Ishikawa (cell line): ENCODE measurements at regions not wholly inside any gene's neighbourhood (a gene's known extent, or its start where the extent isn't known, plus 50 kb on each side); places are given as distances from the start of the nearest gene placed in this dataset.

Source experiments
- CEBPB ChIP-seq: IDR thresholded peaks from 2 replicates; pipeline ENCODE4 v1.6.1; 2012
- CREB1 ChIP-seq: IDR thresholded peaks from 2 replicates; pipeline ENCODE4 v1.6.1; 2012; ENCODE audit warnings: low read depth
- EGR1 ChIP-seq: IDR thresholded peaks from 2 replicates; pipeline ENCODE4 v1.6.1; 2012
- EP300 ChIP-seq: IDR thresholded peaks from 2 replicates; pipeline ENCODE4 v1.6.1; 2012; ENCODE audit warnings: borderline replicate concordance
- FOXM1 ChIP-seq: IDR thresholded peaks from 2 replicates; pipeline ENCODE4 v1.6.1; 2012; ENCODE audit warnings: low read depth, borderline replicate concordance
- NFIC ChIP-seq: IDR thresholded peaks from 2 replicates; pipeline ENCODE4 v1.6.1; 2012
- RAD21 ChIP-seq: IDR thresholded peaks from 2 replicates; pipeline ENCODE4 v1.6.1; 2012; ENCODE audit warnings: low read depth
- TAF1 ChIP-seq: IDR thresholded peaks from 2 replicates; pipeline ENCODE4 v1.6.1; 2012; ENCODE audit warnings: low read depth, mild to moderate bottlenecking
- TCF12 ChIP-seq: IDR thresholded peaks from 2 replicates; pipeline ENCODE4 v1.6.1; 2012; ENCODE audit warnings: low read depth
- TEAD4 ChIP-seq: IDR thresholded peaks from 2 replicates; pipeline ENCODE4 v1.6.1; 2012
- YY1 ChIP-seq: IDR thresholded peaks from 2 replicates; pipeline ENCODE4 v1.6.1; 2012; ENCODE audit warnings: low read depth
- ZBTB7A ChIP-seq: IDR thresholded peaks from 2 replicates; pipeline ENCODE4 v1.6.1; 2012; ENCODE audit warnings: low read depth
- TF ChIP-seq, protein P1 (sequence below): IDR thresholded peaks from 2 replicates; pipeline ENCODE4 v1.6.1; 2012
- TF ChIP-seq, protein P2 (sequence below): IDR thresholded peaks from 2 replicates; pipeline ENCODE4 v1.6.1; 2012
- TF ChIP-seq, protein P3 (sequence below): IDR thresholded peaks from 2 replicates; pipeline ENCODE4 v1.6.1; 2012; ENCODE audit warnings: low read depth, mild to moderate bottlenecking

DNA sequence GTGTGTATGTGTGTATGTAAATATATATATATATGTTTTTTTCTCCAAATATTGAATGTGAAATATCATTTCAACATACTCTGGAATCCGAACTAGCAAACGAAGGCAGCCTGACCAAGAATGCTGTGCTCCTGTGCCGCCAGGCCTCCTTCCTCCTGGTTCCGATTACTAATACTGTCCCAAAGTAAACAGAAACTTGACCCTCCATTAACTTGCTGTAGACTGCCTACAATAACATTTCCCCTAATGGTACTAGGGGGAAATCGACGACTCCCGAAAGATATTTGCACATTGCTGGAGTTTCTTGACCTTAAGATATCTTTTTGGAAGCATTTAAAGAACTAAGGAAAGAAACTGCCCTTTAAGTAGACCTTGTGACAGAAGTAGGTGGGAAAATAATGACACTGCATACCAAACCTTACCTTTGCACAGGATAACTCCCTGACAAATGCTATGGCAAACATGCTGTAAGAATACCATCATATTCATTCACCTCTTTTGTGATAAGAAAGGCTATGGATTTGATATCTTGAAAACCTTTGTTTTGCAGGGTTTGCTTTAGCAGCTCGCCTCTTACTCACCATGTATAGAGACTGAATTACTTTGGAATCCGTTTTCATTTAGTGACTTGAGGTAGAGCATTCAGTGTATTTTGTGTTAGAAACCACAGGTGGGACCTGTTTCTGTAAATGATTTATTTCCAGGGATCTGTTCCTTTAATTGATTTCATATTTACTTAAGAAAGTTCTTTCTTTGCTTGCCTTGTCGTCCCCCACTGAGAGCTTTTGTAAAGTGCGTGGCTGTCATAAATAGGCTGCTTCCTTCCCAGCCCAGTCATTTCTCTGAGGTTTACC lies 80.1 kb downstream of the KLF5 start:
- TF ChIP-seq FOXM1 (no peak), CEBPB (no peak), EGR1 (no peak), ZBTB7A (no peak), EP300 (no peak), RAD21 (no peak), NFIC (no peak), CREB1 (no peak), TCF12 (no peak), TAF1 (no peak), YY1 (no peak), TEAD4 (no peak)
- TF ChIP-seq, protein P1, sequence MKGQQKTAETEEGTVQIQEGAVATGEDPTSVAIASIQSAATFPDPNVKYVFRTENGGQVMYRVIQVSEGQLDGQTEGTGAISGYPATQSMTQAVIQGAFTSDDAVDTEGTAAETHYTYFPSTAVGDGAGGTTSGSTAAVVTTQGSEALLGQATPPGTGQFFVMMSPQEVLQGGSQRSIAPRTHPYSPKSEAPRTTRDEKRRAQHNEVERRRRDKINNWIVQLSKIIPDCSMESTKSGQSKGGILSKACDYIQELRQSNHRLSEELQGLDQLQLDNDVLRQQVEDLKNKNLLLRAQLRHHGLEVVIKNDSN = no peak
- TF ChIP-seq, protein P2, sequence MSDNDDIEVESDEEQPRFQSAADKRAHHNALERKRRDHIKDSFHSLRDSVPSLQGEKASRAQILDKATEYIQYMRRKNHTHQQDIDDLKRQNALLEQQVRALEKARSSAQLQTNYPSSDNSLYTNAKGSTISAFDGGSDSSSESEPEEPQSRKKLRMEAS = no peak
- TF ChIP-seq, protein P3, sequence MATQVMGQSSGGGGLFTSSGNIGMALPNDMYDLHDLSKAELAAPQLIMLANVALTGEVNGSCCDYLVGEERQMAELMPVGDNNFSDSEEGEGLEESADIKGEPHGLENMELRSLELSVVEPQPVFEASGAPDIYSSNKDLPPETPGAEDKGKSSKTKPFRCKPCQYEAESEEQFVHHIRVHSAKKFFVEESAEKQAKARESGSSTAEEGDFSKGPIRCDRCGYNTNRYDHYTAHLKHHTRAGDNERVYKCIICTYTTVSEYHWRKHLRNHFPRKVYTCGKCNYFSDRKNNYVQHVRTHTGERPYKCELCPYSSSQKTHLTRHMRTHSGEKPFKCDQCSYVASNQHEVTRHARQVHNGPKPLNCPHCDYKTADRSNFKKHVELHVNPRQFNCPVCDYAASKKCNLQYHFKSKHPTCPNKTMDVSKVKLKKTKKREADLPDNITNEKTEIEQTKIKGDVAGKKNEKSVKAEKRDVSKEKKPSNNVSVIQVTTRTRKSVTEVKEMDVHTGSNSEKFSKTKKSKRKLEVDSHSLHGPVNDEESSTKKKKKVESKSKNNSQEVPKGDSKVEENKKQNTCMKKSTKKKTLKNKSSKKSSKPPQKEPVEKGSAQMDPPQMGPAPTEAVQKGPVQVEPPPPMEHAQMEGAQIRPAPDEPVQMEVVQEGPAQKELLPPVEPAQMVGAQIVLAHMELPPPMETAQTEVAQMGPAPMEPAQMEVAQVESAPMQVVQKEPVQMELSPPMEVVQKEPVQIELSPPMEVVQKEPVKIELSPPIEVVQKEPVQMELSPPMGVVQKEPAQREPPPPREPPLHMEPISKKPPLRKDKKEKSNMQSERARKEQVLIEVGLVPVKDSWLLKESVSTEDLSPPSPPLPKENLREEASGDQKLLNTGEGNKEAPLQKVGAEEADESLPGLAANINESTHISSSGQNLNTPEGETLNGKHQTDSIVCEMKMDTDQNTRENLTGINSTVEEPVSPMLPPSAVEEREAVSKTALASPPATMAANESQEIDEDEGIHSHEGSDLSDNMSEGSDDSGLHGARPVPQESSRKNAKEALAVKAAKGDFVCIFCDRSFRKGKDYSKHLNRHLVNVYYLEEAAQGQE = no peak

DNA sequence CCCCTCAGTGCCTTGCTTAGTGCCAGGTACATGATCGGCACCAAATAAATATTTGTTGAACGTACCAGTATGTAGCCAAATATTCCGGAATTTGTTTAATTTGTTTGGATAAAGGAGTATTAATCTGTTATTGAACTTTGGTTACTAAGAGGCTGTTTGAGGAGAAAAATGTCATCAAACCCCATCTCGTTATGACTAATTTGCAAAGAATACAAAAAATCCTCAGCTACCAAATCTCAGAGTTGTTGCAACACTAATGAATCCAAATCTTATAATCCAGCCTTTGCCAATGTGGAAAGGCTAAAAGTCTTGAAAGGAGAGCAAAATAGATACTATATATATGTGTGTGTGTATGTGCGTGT lies 79.5 kb downstream of the KLF5 start:
- TF ChIP-seq NFIC (no peak), CEBPB (no peak), CREB1 (no peak), TCF12 (no peak), ZBTB7A (no peak), TAF1 (no peak), YY1 (no peak), EP300 (no peak)
- TF ChIP-seq, protein P2 = no peak
- TF ChIP-seq, protein P3 = no peak

DNA sequence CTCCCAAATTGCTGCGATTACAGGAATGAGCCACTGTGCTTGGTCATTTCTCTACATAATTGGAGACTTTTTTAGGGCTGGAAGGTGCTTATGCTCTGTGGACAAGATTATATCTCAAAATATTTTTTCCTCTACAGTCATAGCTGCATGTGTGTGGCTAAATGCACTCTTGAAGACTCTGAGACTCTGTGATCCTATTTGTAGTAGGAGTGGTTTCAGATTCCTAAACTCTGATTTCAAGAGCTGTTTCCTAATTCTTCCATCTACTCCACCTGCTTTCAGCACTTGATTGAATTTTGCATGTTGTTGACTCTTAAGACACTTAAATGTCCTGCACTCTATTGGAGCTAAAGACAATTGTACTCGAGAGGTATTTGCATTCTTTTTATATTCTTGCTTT lies 78.0 kb downstream of the KLF5 start:
- no peak for TF ChIP-seq ZBTB7A
- no peak for TF ChIP-seq RAD21
- no peak for TF ChIP-seq CEBPB
- no peak for TF ChIP-seq EP300
- TF ChIP-seq TCF12 = no peak
- no peak for TF ChIP-seq YY1
- TF ChIP-seq, protein P2 = no peak
- no peak for TF ChIP-seq TEAD4
- no peak for TF ChIP-seq TAF1
- TF ChIP-seq, protein P3 = no peak
- TF ChIP-seq NFIC = no peak
- no peak for TF ChIP-seq EGR1
- TF ChIP-seq, protein P1 = no peak
- TF ChIP-seq FOXM1 = no peak
- TF ChIP-seq CREB1 = no peak

DNA sequence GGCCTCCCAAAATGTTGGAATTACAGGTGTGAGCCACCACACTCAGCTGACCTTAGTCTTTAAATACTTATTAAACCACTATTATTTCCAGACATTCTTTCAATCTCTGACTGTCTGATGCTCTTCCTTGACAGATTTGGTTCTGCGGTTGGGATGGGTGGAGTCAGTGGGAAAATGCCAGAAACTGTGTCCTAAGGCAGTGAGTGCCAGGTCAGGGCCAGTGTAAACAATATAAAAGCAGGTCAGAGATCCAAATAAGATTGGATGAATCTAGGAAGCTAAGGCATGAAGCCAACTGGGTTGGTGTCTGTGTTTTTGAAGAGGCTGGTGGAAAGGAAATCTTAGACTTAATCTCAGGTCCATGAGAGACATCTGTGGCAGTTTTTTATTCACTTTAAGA lies 74.7 kb downstream of the KLF5 start:
- TF ChIP-seq NFIC (no peak), TEAD4 (no peak), TAF1 (no peak), EGR1 (no peak), FOXM1 (no peak), EP300 (no peak), ZBTB7A (no peak), CREB1 (no peak), YY1 (no peak), RAD21 (no peak), TCF12 (no peak), CEBPB (no peak)
- TF ChIP-seq, protein P3 = no peak
- TF ChIP-seq, protein P2 = no peak
